ENCODE measurements at regions not wholly inside any gene's neighbourhood (a gene's known extent, or its start where the extent isn't known, plus 50 kb on each side); places are given as distances from the start of the nearest gene placed in this dataset.

DNA sequence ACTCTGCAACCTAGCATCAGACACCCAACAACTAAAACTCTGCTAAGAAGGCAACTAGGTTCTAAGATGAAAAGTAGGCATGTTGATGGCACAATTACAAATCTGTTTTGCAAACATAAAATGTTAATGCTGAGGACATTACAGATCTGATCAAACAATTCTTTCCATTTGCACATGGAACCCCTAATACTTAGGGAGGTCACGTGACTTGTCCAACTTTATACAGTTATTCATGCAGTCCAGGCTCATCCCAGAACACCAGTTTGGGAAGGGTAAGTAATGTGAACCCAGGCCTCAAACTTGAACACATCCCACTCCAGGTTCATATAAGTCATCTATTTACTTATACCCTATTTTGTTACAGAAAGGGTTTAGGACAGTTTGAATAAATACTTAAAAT is 247.2 kb downstream of the HACE1 start:
- H4K20me1 ChIP-seq (ENCODE audit: insufficient read depth, low read length) = no peaks in the 10 kb centered on the region
- no peak overlapping the region for H2AFZ ChIP-seq (ENCODE audit: low read depth, low read length)
- no peak overlapping the region for H3K4me2 ChIP-seq (ENCODE audit: low read length)
- no peak overlapping the region for H3K27ac ChIP-seq (ENCODE audit: low read length)
- no peak overlapping the region for H3K9ac ChIP-seq (ENCODE audit: low read length)
- no peak overlapping the region for H3K4me3 ChIP-seq (ENCODE audit: low read length)
- TF ChIP-seq, protein P1, sequence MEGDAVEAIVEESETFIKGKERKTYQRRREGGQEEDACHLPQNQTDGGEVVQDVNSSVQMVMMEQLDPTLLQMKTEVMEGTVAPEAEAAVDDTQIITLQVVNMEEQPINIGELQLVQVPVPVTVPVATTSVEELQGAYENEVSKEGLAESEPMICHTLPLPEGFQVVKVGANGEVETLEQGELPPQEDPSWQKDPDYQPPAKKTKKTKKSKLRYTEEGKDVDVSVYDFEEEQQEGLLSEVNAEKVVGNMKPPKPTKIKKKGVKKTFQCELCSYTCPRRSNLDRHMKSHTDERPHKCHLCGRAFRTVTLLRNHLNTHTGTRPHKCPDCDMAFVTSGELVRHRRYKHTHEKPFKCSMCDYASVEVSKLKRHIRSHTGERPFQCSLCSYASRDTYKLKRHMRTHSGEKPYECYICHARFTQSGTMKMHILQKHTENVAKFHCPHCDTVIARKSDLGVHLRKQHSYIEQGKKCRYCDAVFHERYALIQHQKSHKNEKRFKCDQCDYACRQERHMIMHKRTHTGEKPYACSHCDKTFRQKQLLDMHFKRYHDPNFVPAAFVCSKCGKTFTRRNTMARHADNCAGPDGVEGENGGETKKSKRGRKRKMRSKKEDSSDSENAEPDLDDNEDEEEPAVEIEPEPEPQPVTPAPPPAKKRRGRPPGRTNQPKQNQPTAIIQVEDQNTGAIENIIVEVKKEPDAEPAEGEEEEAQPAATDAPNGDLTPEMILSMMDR (IDR thresholded peaks at IDR 0.05; ENCODE audit: low read depth, low read length) = no peak
- no peak for TF ChIP-seq EZH2phosphoT487 (IDR thresholded peaks at IDR 0.05; ENCODE audit: low read depth)
- H3K4me1 ChIP-seq (ENCODE audit: low read length) = no peaks in the 10 kb centered on the region
- H3K9me3 ChIP-seq (ENCODE audit: insufficient read depth, low read length) = no peaks in the 10 kb centered on the region
- no peaks in the 10 kb centered on the region for H3K36me3 ChIP-seq (replicated peaks; ENCODE audit: low read depth, low read length)
- no peaks in the 10 kb centered on the region for H3K27me3 ChIP-seq (ENCODE audit: low read depth, low read length)
- H3K79me2 ChIP-seq (ENCODE audit: low read length) = no peaks in the 10 kb centered on the region

DNA sequence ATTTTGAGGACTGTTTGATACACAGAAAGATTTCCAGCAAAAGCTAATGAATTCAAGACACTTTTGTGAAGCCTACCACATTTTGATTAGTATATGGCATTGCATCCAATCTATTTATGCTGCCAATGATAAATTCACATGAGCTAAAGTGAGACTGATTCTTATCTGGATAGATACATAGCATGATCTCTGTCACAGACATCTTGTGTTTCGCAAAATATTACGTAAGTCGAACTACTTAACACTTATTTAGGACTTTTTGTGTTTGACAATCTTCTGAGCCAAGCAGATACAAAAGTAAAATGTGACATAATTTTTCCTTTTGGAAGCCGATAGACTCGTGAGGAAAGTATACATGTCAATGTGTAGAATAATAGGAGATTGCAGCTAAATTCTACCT is 251.6 kb downstream of the HACE1 start:
- TF ChIP-seq EZH2phosphoT487 (IDR thresholded peaks at IDR 0.05; ENCODE audit: low read depth) = no peak
- TF ChIP-seq, protein P1 (IDR thresholded peaks at IDR 0.05; ENCODE audit: low read depth, low read length) = no peak
- Histone ChIP-seq H2AFZ (ENCODE audit: low read depth, low read length) (no peak overlapping the region), H3K9me3 (ENCODE audit: insufficient read depth, low read length) (no peaks in the 10 kb centered on the region)

DNA sequence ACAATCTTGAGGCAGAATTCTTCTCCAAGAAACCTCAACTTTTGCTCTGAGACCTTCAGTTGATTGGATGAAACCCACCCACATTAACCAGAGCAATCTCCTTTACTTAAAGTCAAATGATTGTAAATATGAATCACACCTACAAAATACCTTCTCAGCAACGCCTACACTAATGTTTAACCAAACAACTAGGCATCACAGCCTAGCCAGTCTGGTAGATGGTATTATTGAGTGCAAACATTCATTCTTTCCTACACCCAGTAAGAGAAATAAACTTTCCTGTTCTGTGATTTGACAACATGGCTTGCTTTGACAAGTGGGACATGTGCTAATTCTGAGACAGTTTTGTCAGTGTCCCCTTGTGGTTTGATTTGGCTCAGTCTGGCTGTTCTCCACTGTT is 252.2 kb downstream of the HACE1 start:
- no peaks in the 10 kb centered on the region for H3K79me2 ChIP-seq (ENCODE audit: low read length)
- no peak overlapping the region for H3K4me2 ChIP-seq (ENCODE audit: low read length)
- H4K20me1 ChIP-seq (ENCODE audit: insufficient read depth, low read length) = no peaks in the 10 kb centered on the region
- no peaks in the 10 kb centered on the region for H3K36me3 ChIP-seq (replicated peaks; ENCODE audit: low read depth, low read length)
- H3K4me3 ChIP-seq (ENCODE audit: low read length) = no peak overlapping the region
- H3K9ac ChIP-seq (ENCODE audit: low read length) = no peak overlapping the region
- H3K4me1 ChIP-seq (ENCODE audit: low read length) = no peaks in the 10 kb centered on the region
- H2AFZ ChIP-seq (ENCODE audit: low read depth, low read length) = no peak overlapping the region
- H3K27ac ChIP-seq (ENCODE audit: low read length) = no peak overlapping the region
- no peaks in the 10 kb centered on the region for H3K9me3 ChIP-seq (ENCODE audit: insufficient read depth, low read length)
- H3K27me3 ChIP-seq (ENCODE audit: low read depth, low read length) = no peaks in the 10 kb centered on the region
- TF ChIP-seq, protein P1 (IDR thresholded peaks at IDR 0.05; ENCODE audit: low read depth, low read length) = no peak
- TF ChIP-seq EZH2phosphoT487 (IDR thresholded peaks at IDR 0.05; ENCODE audit: low read depth) = no peak

More for the DNA sequence above, 251.6 kb downstream of the HACE1 start:
- Histone ChIP-seq H3K4me1 (ENCODE audit: low read length) (no peaks in the 10 kb centered on the region), H3K36me3 (replicated peaks; ENCODE audit: low read depth, low read length) (no peaks in the 10 kb centered on the region), H3K27me3 (ENCODE audit: low read depth, low read length) (no peaks in the 10 kb centered on the region), H3K79me2 (ENCODE audit: low read length) (no peaks in the 10 kb centered on the region), H3K9ac (ENCODE audit: low read length) (no peak overlapping the region), H4K20me1 (ENCODE audit: insufficient read depth, low read length) (no peaks in the 10 kb centered on the region), H3K4me3 (ENCODE audit: low read length) (no peak overlapping the region), H3K4me2 (ENCODE audit: low read length) (no peak overlapping the region), H3K27ac (ENCODE audit: low read length) (no peak overlapping the region)

DNA sequence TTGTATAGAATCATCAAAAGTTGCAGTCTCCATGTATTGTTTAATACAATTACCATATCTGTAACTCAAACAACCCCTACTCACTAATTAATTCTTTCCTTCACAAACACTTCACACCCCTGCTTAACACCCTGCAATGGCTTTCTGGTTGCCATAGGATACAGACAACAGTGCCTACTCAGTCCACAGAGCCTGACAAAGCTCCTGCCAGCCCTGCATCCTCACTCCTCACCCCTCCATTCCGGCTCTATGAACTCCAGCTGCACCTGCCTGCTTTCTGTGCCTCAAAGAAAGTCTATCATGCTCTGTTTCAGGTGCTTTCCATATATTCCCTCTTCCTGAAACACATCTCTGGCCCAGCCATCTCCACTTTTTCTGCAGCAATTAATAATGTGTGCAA is 253.4 kb downstream of the HACE1 start:
- no peak overlapping the region for H3K4me2 ChIP-seq (ENCODE audit: low read length)
- no peak overlapping the region for H3K4me3 ChIP-seq (ENCODE audit: low read length)
- no peaks in the 10 kb centered on the region for H3K36me3 ChIP-seq (replicated peaks; ENCODE audit: low read depth, low read length)
- no peak overlapping the region for H2AFZ ChIP-seq (ENCODE audit: low read depth, low read length)
- no peak overlapping the region for H3K27ac ChIP-seq (ENCODE audit: low read length)
- no peak for TF ChIP-seq EZH2phosphoT487 (IDR thresholded peaks at IDR 0.05; ENCODE audit: low read depth)
- TF ChIP-seq, protein P1 (IDR thresholded peaks at IDR 0.05; ENCODE audit: low read depth, low read length) = no peak
- no peaks in the 10 kb centered on the region for H3K4me1 ChIP-seq (ENCODE audit: low read length)
- no peaks in the 10 kb centered on the region for H3K27me3 ChIP-seq (ENCODE audit: low read depth, low read length)
- no peaks in the 10 kb centered on the region for H3K79me2 ChIP-seq (ENCODE audit: low read length)
- H3K9me3 ChIP-seq (ENCODE audit: insufficient read depth, low read length) = no peaks in the 10 kb centered on the region
- H4K20me1 ChIP-seq (ENCODE audit: insufficient read depth, low read length) = no peaks in the 10 kb centered on the region
- H3K9ac ChIP-seq (ENCODE audit: low read length) = no peak overlapping the region
